IMR-90 (cell line): ENCODE measurements at regions not wholly inside any gene's neighbourhood (a gene's known extent, or its start where the extent isn't known, plus 50 kb on each side); places are given as distances from the start of the nearest gene placed in this dataset.

ENCODE experiments used
- ATAC-seq: fragments of 200-7000 bp; cut with Tn5 transposase; 2 replicates; pipeline ENCODE4 v1.9.1; 2020; ENCODE audit warnings: low read depth, mild to moderate bottlenecking, moderate library complexity
- BruUV-seq: library from RNA; stranded (reverse); fragments of 400-500 nt; replicated peaks from 2 replicates; lab custom pipeline; 2021; lab: Mats Ljungman, UMichigan
- CTCF ChIA-PET: fragments of 300-600 bp; formaldehyde crosslinking; extraction: SDS; loops from one replicate; lab custom pipeline; 2021; ENCODE audit warnings: antibody characterized with exemption; lab: Yijun Ruan, JAX
- POLR2A ChIA-PET: fragments of 300-600 bp; sonication (Branson Sonifier 250); formaldehyde crosslinking; loops from one replicate; lab custom pipeline; 2022; ENCODE audit warnings: antibody characterized with exemption; ENCODE audit not compliant: unreplicated experiment; lab: Charles Lee
- DNase-seq: peaks from one replicate; pipeline ENCODE4 v3.0.0; 2013
- H2AFZ ChIP-seq: replicated peaks from 2 replicates; pipeline ENCODE3; 2013; ENCODE audit warnings: low read length, mild to moderate bottlenecking; ENCODE audit not compliant: poor library complexity
- H2AK5ac ChIP-seq: 2 replicates; pipeline ENCODE4 v1.6.1; 2013; ENCODE audit warnings: low read depth, low read length, inconsistent platforms
- H2AK9ac ChIP-seq: replicated peaks from 2 replicates; pipeline ENCODE3; 2013; ENCODE audit warnings: mild to moderate bottlenecking, low read depth, low read length, moderate library complexity; ENCODE audit not compliant: poor library complexity
- H2BK120ac ChIP-seq: 2 replicates; pipeline ENCODE4 v1.6.1; 2013; ENCODE audit warnings: low read depth, low read length, inconsistent platforms
- H2BK15ac ChIP-seq: 3 replicates; pipeline ENCODE4 v1.6.1; 2013; ENCODE audit warnings: low read depth, low read length, inconsistent platforms
- H2BK20ac ChIP-seq: 2 replicates; pipeline ENCODE4 v1.6.1; 2013; ENCODE audit warnings: low read depth, mild to moderate bottlenecking, inconsistent platforms, low read length, moderate library complexity
- H2BK5ac ChIP-seq: 2 replicates; pipeline ENCODE4 v1.6.1; 2013; ENCODE audit warnings: mild to moderate bottlenecking, low read depth, low read length, inconsistent platforms; ENCODE audit not compliant: poor library complexity, severe bottlenecking
- H3K14ac ChIP-seq: replicated peaks from 2 replicates; pipeline ENCODE4 v1.6.1; 2013; ENCODE audit warnings: low read depth, low read length, inconsistent platforms
- H3K18ac ChIP-seq: 2 replicates; pipeline ENCODE4 v1.6.1; 2013; ENCODE audit warnings: low read depth, low read length, control low read depth
- H3K23ac ChIP-seq: 2 replicates; pipeline ENCODE4 v1.6.1; 2013; ENCODE audit warnings: low read depth, low read length, inconsistent platforms
- H3K27ac ChIP-seq: 2 replicates; pipeline ENCODE4 v1.5.1; 2013; ENCODE audit warnings: mild to moderate bottlenecking, control low read depth, low read length; ENCODE audit not compliant: insufficient read depth
- H3K27me3 ChIP-seq: 2 replicates; pipeline ENCODE4 v1.6.1; 2013; ENCODE audit warnings: low read length; ENCODE audit not compliant: control insufficient read depth, insufficient read depth
- H3K36me3 ChIP-seq: 2 replicates; pipeline ENCODE4 v1.6.1; 2013; ENCODE audit warnings: low read length, mixed read lengths; ENCODE audit not compliant: control insufficient read depth, insufficient read depth
- H3K4ac ChIP-seq: 2 replicates; pipeline ENCODE4 v1.6.1; 2013; ENCODE audit warnings: low read depth, low read length, inconsistent platforms
- H3K4me1 ChIP-seq: 2 replicates; pipeline ENCODE4 v1.6.1; 2013; ENCODE audit warnings: low read length, mixed read lengths; ENCODE audit not compliant: control insufficient read depth, insufficient read depth
- H3K4me2 ChIP-seq: 2 replicates; pipeline ENCODE4 v1.6.1; 2013; ENCODE audit warnings: low read depth, mild to moderate bottlenecking, control low read depth, low read length, moderate library complexity
- H3K4me3 ChIP-seq: 2 replicates; pipeline ENCODE4 v1.5.1; 2013; ENCODE audit warnings: low read depth, mild to moderate bottlenecking, control low read depth, low read length, moderate library complexity; ENCODE audit not compliant: insufficient read depth
- H3K56ac ChIP-seq: 2 replicates; pipeline ENCODE4 v1.6.1; 2013; ENCODE audit warnings: low read length, inconsistent platforms; ENCODE audit not compliant: insufficient read depth; ENCODE audit errors: extremely low read depth
- H3K79me1 ChIP-seq, 2 experiments: 2 replicates each; pipeline ENCODE4 v1.6.1; 2013; ENCODE audit warnings: low read length in 2 of 2, inconsistent platforms in 1 of 2, low read depth in 1 of 2
- H3K9ac ChIP-seq: 2 replicates; pipeline ENCODE4 v1.6.1; 2013; ENCODE audit warnings: low read depth, low read length, control low read depth
- H3K9me1 ChIP-seq: 2 replicates; pipeline ENCODE4 v1.6.1; 2013; ENCODE audit warnings: low read length, inconsistent platforms; ENCODE audit not compliant: insufficient read depth
- H3K9me3 ChIP-seq: 2 replicates; pipeline ENCODE4 v1.6.1; 2013; ENCODE audit warnings: low read length; ENCODE audit not compliant: control insufficient read depth, insufficient read depth
- H4K20me1 ChIP-seq: 2 replicates; pipeline ENCODE4 v1.6.1; 2013; ENCODE audit warnings: low read length, inconsistent platforms; ENCODE audit not compliant: insufficient read depth
- H4K5ac ChIP-seq: 2 replicates; pipeline ENCODE4 v1.6.1; 2013; ENCODE audit warnings: mild to moderate bottlenecking, low read depth, low read length, control low read depth
- H4K8ac ChIP-seq, 2 experiments: 2 replicates each; pipeline ENCODE4 v1.6.1; 2013; ENCODE audit warnings: low read depth in 2 of 2, low read length in 2 of 2, control low read depth in 1 of 2, inconsistent platforms in 1 of 2
- H4K91ac ChIP-seq: 2 replicates; pipeline ENCODE4 v1.6.1; 2013; ENCODE audit warnings: low read depth, low read length, inconsistent platforms; ENCODE audit not compliant: insufficient read depth
- CHD1 ChIP-seq: IDR thresholded peaks from 2 replicates; pipeline ENCODE4 v1.6.1; 2012; ENCODE audit warnings: low read depth, low read length, improper control_type of control experiment
- CTCF ChIP-seq: conservative IDR thresholded peaks from 2 replicates; pipeline ENCODE4 v1.5.1; 2012; ENCODE audit warnings: mild to moderate bottlenecking, low read depth, low read length, improper control_type of control experiment
- ELK1 ChIP-seq: fragments of 150-350 bp; IDR thresholded peaks from 2 replicates; pipeline ENCODE4 v1.6.1; 2016; ENCODE audit warnings: low read depth, mild to moderate bottlenecking, low read length, moderate library complexity, borderline replicate concordance
- MAFK ChIP-seq: IDR thresholded peaks from 2 replicates; pipeline ENCODE4 v1.6.1; 2012; ENCODE audit warnings: low read depth, low read length, improper control_type of control experiment
- MXI1 ChIP-seq: IDR thresholded peaks from 2 replicates; pipeline ENCODE4 v1.6.1; 2012; ENCODE audit warnings: low read depth, mild to moderate bottlenecking, low read length, moderate library complexity, borderline replicate concordance
- POLR2A ChIP-seq: IDR thresholded peaks from 2 replicates; pipeline ENCODE4 v1.6.1; 2012; ENCODE audit warnings: mild to moderate bottlenecking, low read depth, low read length
- RAD21 ChIP-seq: IDR thresholded peaks from 2 replicates; pipeline ENCODE4 v1.6.1; 2012; ENCODE audit warnings: low read length, improper control_type of control experiment
- RCOR1 ChIP-seq: IDR thresholded peaks from 2 replicates; pipeline ENCODE4 v1.6.1; 2012; ENCODE audit warnings: mild to moderate bottlenecking, low read length, improper control_type of control experiment; ENCODE audit not compliant: insufficient replicate concordance
- SMC3 ChIP-seq: fragments of 150-350 bp; IDR thresholded peaks from 2 replicates; pipeline ENCODE4 v1.6.1; 2016; ENCODE audit warnings: low read depth, mild to moderate bottlenecking, antibody characterized with exemption, low read length, moderate library complexity
- WGBS, 2 experiments: methylation state at CpG; one replicate each; pipeline versions ENCODE4 v1.1.5 to v1.1.7; 2013; ENCODE audit warnings: missing lambda C conversion rate in 2 of 2; ENCODE audit not compliant: insufficient read length in 1 of 2; ENCODE audit errors: extremely low coverage in 2 of 2; 5-methylcytosine and 5-hydroxymethylcytosine counted together
- dilution Hi-C: fragments of 300-500 bp; cut with HindIII; formaldehyde crosslinking; loops from one replicate; pipeline ENCODE4 v1.14.3; 2018; ENCODE audit warnings: low sequenced_read_pairs; ENCODE audit not compliant: unreplicated experiment
- in situ Hi-C: fragments of 300-500 bp; cut with MboI; formaldehyde crosslinking; loops from 3 replicates; pipeline ENCODE4 v1.14.3; 2019; ENCODE audit warnings: low sequenced_read_pairs, inconsistent platforms, mixed read lengths
- intact Hi-C: fragments of 100-400 bp; cut with micrococcal nuclease; formaldehyde crosslinking; loops from 2 replicates; pipeline ENCODE4 v1.10.0; 2022

DNA sequence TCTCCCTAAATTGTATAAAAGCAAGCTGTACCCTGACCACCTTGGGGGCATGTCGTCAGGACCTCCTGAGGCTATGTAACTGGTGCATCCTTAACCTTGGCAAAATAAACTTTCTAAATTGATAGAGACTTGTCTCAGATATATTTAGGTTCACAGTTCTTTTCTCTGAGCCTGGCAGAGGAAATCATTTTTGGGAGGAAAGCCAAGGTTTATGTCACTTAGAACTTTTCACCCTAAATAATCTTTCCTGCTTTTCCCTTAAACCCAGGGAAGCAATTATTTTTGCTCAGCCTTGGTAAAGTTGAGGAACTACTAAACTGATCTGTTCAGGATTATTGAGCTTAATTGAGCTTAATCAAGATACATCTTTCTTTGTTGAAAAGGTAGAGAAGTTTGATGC is 608.9 kb downstream of the PDCD6IP start:
- BruUV-seq: no TSS peak
- dilution Hi-C loops (no loop called here), intact Hi-C loops (no loop called here), in situ Hi-C loops (no loop called here)
- Histone ChIP-seq H4K91ac (no peak overlapping the region), H3K79me1 (no peaks in the 10 kb centered on the region), H3K18ac (no peak overlapping the region), H3K9ac (no peak overlapping the region), H3K56ac (no peak overlapping the region), H2BK15ac (no peak overlapping the region), H4K8ac (no peak overlapping the region), H4K5ac (no peak overlapping the region), H3K4me1 (no peaks in the 10 kb centered on the region), H2BK20ac (no peak overlapping the region), H2AK9ac (no peak overlapping the region), H2BK120ac (no peak overlapping the region), H3K9me1 (no peaks in the 10 kb centered on the region), H2AK5ac (no peak overlapping the region), H3K27me3 (no peaks in the 10 kb centered on the region), H3K4ac (no peak overlapping the region), H3K4me2 (no peak overlapping the region), H2AFZ (no peak overlapping the region), H3K4me3 (no peak overlapping the region), H3K27ac (no peak overlapping the region), H4K20me1 (no peaks in the 10 kb centered on the region), H3K14ac (no peak overlapping the region), H3K9me3 (peaks cover 2% of the 10 kb centered on the region), H2BK5ac (no peak overlapping the region), H3K23ac (no peak overlapping the region), H3K36me3 (no peaks in the 10 kb centered on the region)
- POLR2A ChIA-PET: no interaction called here
- no peak for TF ChIP-seq RCOR1
- TF ChIP-seq MAFK: no peak
- no peak for TF ChIP-seq POLR2A
- no peak for TF ChIP-seq SMC3
- no peak for TF ChIP-seq CTCF
- no peak for TF ChIP-seq ELK1
- TF ChIP-seq RAD21: no peak
- TF ChIP-seq CHD1: no peak
- no peak for TF ChIP-seq MXI1
- CTCF ChIA-PET: no interaction called here
- DNase-seq: no peak
- no peak for ATAC-seq
- no CpG with 5 or more reads among the region's 1 CpG for WGBS, 2 experiments
